Dendritic cell treated with granulocyte-macrophage colony-stimulating factor and Interleukin-4, amounts not matched to agents 40 ng/mL and 50 ng/mL, for 4 days (primary cell): ENCODE measurements at regions not wholly inside any gene's neighbourhood (a gene's known extent, or its start where the extent isn't known, plus 50 kb on each side); places are given as distances from the start of the nearest gene placed in this dataset.
"Not testable (repeated sequence)": the region's sequence is repeated elsewhere in the genome, so short reads cannot be mapped to it uniquely, and the experiment has no call there.

Source experiments
- H3K27ac Mint-ChIP-seq: one replicate; pipeline ENCODE4 v1.8.0; 2022; ENCODE audit warnings: mild to moderate bottlenecking, mixed read lengths
- H3K27me3 Mint-ChIP-seq: one replicate; pipeline ENCODE4 v1.8.0; 2022; ENCODE audit warnings: mild to moderate bottlenecking, mixed read lengths
- H3K36me3 Mint-ChIP-seq: one replicate; pipeline ENCODE4 v1.8.0; 2022; ENCODE audit warnings: low read depth, mixed read lengths
- H3K4me1 Mint-ChIP-seq: one replicate; pipeline ENCODE4 v1.8.0; 2022; ENCODE audit warnings: low read depth, mixed read lengths
- H3K4me3 Mint-ChIP-seq: one replicate; pipeline ENCODE4 v1.8.0; 2022; ENCODE audit warnings: mild to moderate bottlenecking, moderate library complexity, mixed read lengths
- H3K9me3 Mint-ChIP-seq: one replicate; pipeline ENCODE4 v1.8.0; 2022; ENCODE audit warnings: mixed read lengths
- intact Hi-C: fragments of 100-400 bp; cut with micrococcal nuclease; formaldehyde crosslinking; loops from one replicate; pipeline ENCODE4 v1.15.0; 2022

- intact Hi-C loops, result no loop called here
- Mint-ChIP-seq H3K4me3 (no peak overlapping the region), H3K27ac (no peak overlapping the region), H3K4me1 (no peaks in the 10 kb centered on the region), H3K27me3 (no peaks in the 10 kb centered on the region), H3K36me3 (no peaks in the 10 kb centered on the region), H3K9me3 (peaks cover 26% of the 10 kb centered on the region)
Observed at GRCh38 chr3:83251490-83251889, 1490.0 kb upstream of the GBE1 start.

- Mint-ChIP-seq H3K27ac (no peak overlapping the region), H3K27me3 (no peaks in the 10 kb centered on the region), H3K36me3 (no peaks in the 10 kb centered on the region), H3K4me3 (no peak overlapping the region), H3K4me1 (no peaks in the 10 kb centered on the region), H3K9me3 (peaks cover 35% of the 10 kb centered on the region)
- intact Hi-C loops, result no loop called here
Observed at GRCh38 chr3:83250613-83251012, 1489.2 kb upstream of the GBE1 start.

- Mint-ChIP-seq H3K4me1 (no peaks in the 10 kb centered on the region), H3K27ac (no peak overlapping the region), H3K4me3 (no peak overlapping the region), H3K36me3 (no peaks in the 10 kb centered on the region), H3K9me3 (peaks cover 53% of the 10 kb centered on the region), H3K27me3 (no peaks in the 10 kb centered on the region)
- intact Hi-C loops, result no loop called here
Observed at GRCh38 chr3:83248454-83248853, 1487.0 kb upstream of the GBE1 start.

- intact Hi-C loops, result no loop called here
Observed at GRCh38 chr3:83235180-83235814, 1473.9 kb upstream of the GBE1 start.

GRCh38 chr3:83233715-83234114 is 1472.3 kb upstream of the GBE1 start:
- intact Hi-C loops, result no loop called here
- Mint-ChIP-seq H3K9me3 (no peaks in the 10 kb centered on the region), H3K27ac (no peak overlapping the region), H3K36me3 (no peaks in the 10 kb centered on the region), H3K4me3 (no peak overlapping the region), H3K27me3 (no peaks in the 10 kb centered on the region), H3K4me1 (no peaks in the 10 kb centered on the region)

More at GRCh38 chr3:83235180-83235814, 1473.9 kb upstream of the GBE1 start:
- Mint-ChIP-seq H3K9me3 (no peaks in the 10 kb centered on the region), H3K4me3 (no peak overlapping the region), H3K4me1 (no peaks in the 10 kb centered on the region), H3K27ac (no peak overlapping the region), H3K27me3 (no peaks in the 10 kb centered on the region), H3K36me3 (no peaks in the 10 kb centered on the region)

GRCh38 chr3:83230841-83231240 is 1469.4 kb upstream of the GBE1 start:
- no peaks in the 10 kb centered on the region for H3K9me3 Mint-ChIP-seq
- no peaks in the 10 kb centered on the region for H3K4me1 Mint-ChIP-seq
- H3K27me3 Mint-ChIP-seq, result no peaks in the 10 kb centered on the region
- no peaks in the 10 kb centered on the region for H3K36me3 Mint-ChIP-seq
- H3K27ac Mint-ChIP-seq, result no peak overlapping the region
- no peak overlapping the region for H3K4me3 Mint-ChIP-seq
- intact Hi-C loops, result no loop called here

- Mint-ChIP-seq H3K4me1 (no peaks in the 10 kb centered on the region), H3K27ac (no peak overlapping the region), H3K36me3 (no peaks in the 10 kb centered on the region), H3K9me3 (no peaks in the 10 kb centered on the region), H3K27me3 (no peaks in the 10 kb centered on the region), H3K4me3 (no peak overlapping the region)
- intact Hi-C loops, result no loop called here
Observed at GRCh38 chr3:83230376-83230775, 1468.9 kb upstream of the GBE1 start.

GRCh38 chr3:83226751-83227150 is 1465.3 kb upstream of the GBE1 start:
- no peaks in the 10 kb centered on the region for H3K9me3 Mint-ChIP-seq
- intact Hi-C loops, result no loop called here
- H3K4me1 Mint-ChIP-seq, result no peaks in the 10 kb centered on the region
- no peaks in the 10 kb centered on the region for H3K27me3 Mint-ChIP-seq
- H3K4me3 Mint-ChIP-seq, result no peak overlapping the region
- no peaks in the 10 kb centered on the region for H3K36me3 Mint-ChIP-seq
- H3K27ac Mint-ChIP-seq, result no peak overlapping the region

GRCh38 chr3:83224101-83224868 is 1462.8 kb upstream of the GBE1 start:
- Mint-ChIP-seq H3K9me3 (no peaks in the 10 kb centered on the region), H3K27ac (no peak overlapping the region), H3K4me3 (no peak overlapping the region), H3K27me3 (no peaks in the 10 kb centered on the region), H3K36me3 (no peaks in the 10 kb centered on the region), H3K4me1 (no peaks in the 10 kb centered on the region)
- intact Hi-C loops, result no loop called here

GRCh38 chr3:83218383-83219200 is 1457.1 kb upstream of the GBE1 start:
- H3K27ac Mint-ChIP-seq, result no peak overlapping the region

GRCh38 chr3:83217595-83218118 is 1456.2 kb upstream of the GBE1 start:
- H3K27ac Mint-ChIP-seq, intact Hi-C loops, H3K36me3 Mint-ChIP-seq, H3K27me3 Mint-ChIP-seq, H3K4me3 Mint-ChIP-seq, H3K4me1 Mint-ChIP-seq: not testable (repeated sequence)
- peaks cover 21% of the 10 kb centered on the region for H3K9me3 Mint-ChIP-seq

More at GRCh38 chr3:83218383-83219200, 1457.1 kb upstream of the GBE1 start:
- Mint-ChIP-seq H3K4me1 (no peaks in the 10 kb centered on the region), H3K4me3 (no peak overlapping the region), H3K27me3 (no peaks in the 10 kb centered on the region), H3K36me3 (no peaks in the 10 kb centered on the region), H3K9me3 (peaks cover 18% of the 10 kb centered on the region)
- intact Hi-C loops, result no loop called here

GRCh38 chr3:83216919-83217594 is 1455.6 kb upstream of the GBE1 start:
- intact Hi-C loops, result no loop called here
- no peak overlapping the region for H3K4me3 Mint-ChIP-seq
- no peaks in the 10 kb centered on the region for H3K36me3 Mint-ChIP-seq
- peaks cover 21% of the 10 kb centered on the region for H3K9me3 Mint-ChIP-seq
- no peaks in the 10 kb centered on the region for H3K27me3 Mint-ChIP-seq
- no peak overlapping the region for H3K27ac Mint-ChIP-seq
- no peaks in the 10 kb centered on the region for H3K4me1 Mint-ChIP-seq

- Mint-ChIP-seq H3K36me3 (no peaks in the 10 kb centered on the region), H3K27me3 (no peaks in the 10 kb centered on the region), H3K4me3 (no peak overlapping the region), H3K9me3 (peaks cover 19% of the 10 kb centered on the region), H3K27ac (no peak overlapping the region), H3K4me1 (no peaks in the 10 kb centered on the region)
- intact Hi-C loops, result no loop called here
Observed at GRCh38 chr3:83195243-83195642, 1433.8 kb upstream of the GBE1 start.
